AG09319 (cell line): ENCODE measurements at regions not wholly inside any gene's neighbourhood (a gene's known extent, or its start where the extent isn't known, plus 50 kb on each side); places are given as distances from the start of the nearest gene placed in this dataset.

Experiments
- DNase-seq: peaks from one replicate; pipeline ENCODE4 v3.0.0-alpha.2; 2010; ENCODE audit warnings: low read depth; ENCODE audit errors: extremely low read depth
- TF ChIP-seq, protein P1 (sequence below): IDR thresholded peaks from 2 replicates; pipeline ENCODE4 v1.5.1; 2011; ENCODE audit warnings: low read depth, mild to moderate bottlenecking, inconsistent platforms, low read length, moderate library complexity

DNA sequence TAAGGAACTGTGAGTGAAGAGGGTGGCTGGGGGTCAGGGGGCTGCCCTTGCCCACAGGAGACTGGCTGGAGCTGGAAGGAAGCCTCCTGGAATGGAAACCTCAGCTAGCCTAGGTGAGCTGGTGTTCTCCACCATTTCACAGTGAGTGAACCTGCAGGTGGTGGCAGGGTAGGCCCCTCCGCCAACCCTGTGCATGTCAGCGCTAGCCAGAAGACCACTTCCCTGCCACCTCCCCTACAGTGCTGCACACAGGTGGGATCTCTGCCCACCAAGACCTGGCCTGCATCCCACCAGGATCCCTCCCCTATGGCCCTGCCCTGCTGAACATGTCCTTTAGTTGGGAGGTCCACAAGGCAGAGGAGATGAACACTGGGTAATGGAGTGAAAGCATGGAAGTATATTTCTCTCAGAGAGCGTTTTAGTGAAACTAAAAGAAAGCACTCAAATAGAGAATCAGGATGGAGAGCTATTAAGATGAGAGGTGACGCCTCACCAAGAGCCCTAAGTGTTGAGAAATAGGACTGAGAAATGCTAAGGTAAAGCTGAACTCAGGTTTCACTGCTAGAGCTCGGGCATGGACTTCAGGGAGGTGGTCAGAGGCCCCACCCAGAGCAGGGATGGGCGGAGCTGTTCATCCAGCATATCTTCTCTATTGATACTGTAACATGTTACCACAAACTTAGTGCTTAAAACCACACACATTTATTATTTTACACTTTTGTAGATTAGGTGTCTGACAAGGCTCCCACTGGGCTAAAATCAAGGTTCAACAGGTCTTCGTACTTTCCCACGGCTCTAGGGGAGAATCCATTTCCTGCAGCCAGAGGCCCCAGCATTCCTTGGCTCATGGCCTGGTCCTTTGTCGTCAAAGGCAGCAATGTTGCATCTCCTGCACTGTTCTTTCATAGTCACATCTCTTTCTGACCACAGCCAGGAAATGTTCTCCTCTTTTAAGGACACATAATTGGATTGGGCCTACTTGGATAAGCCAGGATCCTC lies 83.2 kb downstream of the DIRAS2 start:
- TF ChIP-seq, protein P1, sequence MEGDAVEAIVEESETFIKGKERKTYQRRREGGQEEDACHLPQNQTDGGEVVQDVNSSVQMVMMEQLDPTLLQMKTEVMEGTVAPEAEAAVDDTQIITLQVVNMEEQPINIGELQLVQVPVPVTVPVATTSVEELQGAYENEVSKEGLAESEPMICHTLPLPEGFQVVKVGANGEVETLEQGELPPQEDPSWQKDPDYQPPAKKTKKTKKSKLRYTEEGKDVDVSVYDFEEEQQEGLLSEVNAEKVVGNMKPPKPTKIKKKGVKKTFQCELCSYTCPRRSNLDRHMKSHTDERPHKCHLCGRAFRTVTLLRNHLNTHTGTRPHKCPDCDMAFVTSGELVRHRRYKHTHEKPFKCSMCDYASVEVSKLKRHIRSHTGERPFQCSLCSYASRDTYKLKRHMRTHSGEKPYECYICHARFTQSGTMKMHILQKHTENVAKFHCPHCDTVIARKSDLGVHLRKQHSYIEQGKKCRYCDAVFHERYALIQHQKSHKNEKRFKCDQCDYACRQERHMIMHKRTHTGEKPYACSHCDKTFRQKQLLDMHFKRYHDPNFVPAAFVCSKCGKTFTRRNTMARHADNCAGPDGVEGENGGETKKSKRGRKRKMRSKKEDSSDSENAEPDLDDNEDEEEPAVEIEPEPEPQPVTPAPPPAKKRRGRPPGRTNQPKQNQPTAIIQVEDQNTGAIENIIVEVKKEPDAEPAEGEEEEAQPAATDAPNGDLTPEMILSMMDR, result no peak
- DNase-seq, result no peak
